Trophoblast cell (in vitro differentiated cells and primary cell): ENCODE measurements at regions not wholly inside any gene's neighbourhood (a gene's known extent, or its start where the extent isn't known, plus 50 kb on each side); places are given as distances from the start of the nearest gene placed in this dataset.

Experiments
- DNase-seq, 2 donors: peaks; one replicate each; pipeline ENCODE4 v3.0.0-alpha.2; 2016
- H2AFZ ChIP-seq: 2 replicates; pipeline ENCODE4 v1.6.1; 2013; ENCODE audit warnings: low read length, moderate library complexity, mild to moderate bottlenecking; ENCODE audit not compliant: insufficient read depth, poor library complexity
- H2AK5ac ChIP-seq: 2 replicates; pipeline ENCODE4 v1.6.1; 2013; ENCODE audit warnings: mild to moderate bottlenecking, low read length
- H2BK120ac ChIP-seq: 2 replicates; pipeline ENCODE4 v1.6.1; 2013; ENCODE audit warnings: low read length, mild to moderate bottlenecking, moderate library complexity; ENCODE audit not compliant: insufficient read depth, poor library complexity
- H2BK12ac ChIP-seq: 2 replicates; pipeline ENCODE4 v1.6.1; 2013; ENCODE audit warnings: mild to moderate bottlenecking, low read length, moderate library complexity
- H2BK5ac ChIP-seq: 2 replicates; pipeline ENCODE4 v1.6.1; 2013; ENCODE audit warnings: low read length, low read depth, moderate library complexity, mild to moderate bottlenecking; ENCODE audit not compliant: poor library complexity
- H3K14ac ChIP-seq: 2 replicates; pipeline ENCODE4 v1.6.1; 2013; ENCODE audit warnings: mild to moderate bottlenecking, low read length
- H3K18ac ChIP-seq: 2 replicates; pipeline ENCODE4 v1.6.1; 2013; ENCODE audit warnings: mild to moderate bottlenecking, low read length
- H3K23ac ChIP-seq: 2 replicates; pipeline ENCODE4 v1.6.1; 2013; ENCODE audit warnings: low read length
- H3K27ac ChIP-seq: 2 replicates; pipeline ENCODE4 v1.5.1; 2013; ENCODE audit warnings: low read depth, mild to moderate bottlenecking, inconsistent platforms, low read length, moderate library complexity
- H3K27me3 ChIP-seq: 2 replicates; pipeline ENCODE4 v1.6.1; 2013; ENCODE audit warnings: inconsistent platforms, mild to moderate bottlenecking, low read length, moderate library complexity; ENCODE audit not compliant: insufficient read depth
- H3K36me3 ChIP-seq, 2 experiments: 1 replicate in 1 of 2; 2 replicates in 1 of 2; pipeline ENCODE4 v1.6.1; 2013; ENCODE audit warnings: low read length in 2 of 2, mild to moderate bottlenecking in 2 of 2, moderate library complexity in 1 of 2; ENCODE audit not compliant: insufficient read depth in 2 of 2, control insufficient read depth in 1 of 2
- H3K4ac ChIP-seq: 2 replicates; pipeline ENCODE4 v1.6.1; 2013; ENCODE audit warnings: low read depth, mild to moderate bottlenecking, low read length, moderate library complexity
- H3K4me1 ChIP-seq, 2 experiments: 1 replicate in 1 of 2; 2 replicates in 1 of 2; pipeline ENCODE4 v1.6.1; 2013; ENCODE audit warnings: low read length in 2 of 2, mild to moderate bottlenecking in 2 of 2, moderate library complexity in 1 of 2; ENCODE audit not compliant: insufficient read depth in 2 of 2, control insufficient read depth in 1 of 2
- H3K4me2 ChIP-seq: 2 replicates; pipeline ENCODE4 v1.6.1; 2013; ENCODE audit warnings: inconsistent platforms, mild to moderate bottlenecking, low read length, moderate library complexity
- H3K4me3 ChIP-seq: 2 replicates; pipeline ENCODE4 v1.5.1; 2013; ENCODE audit warnings: mild to moderate bottlenecking, low read depth, low read length, inconsistent platforms
- H3K79me1 ChIP-seq: one replicate; pipeline ENCODE4 v1.6.1; 2013; ENCODE audit warnings: low read length
- H3K79me2 ChIP-seq: 2 replicates; pipeline ENCODE4 v1.6.1; 2013; ENCODE audit warnings: low read length, mild to moderate bottlenecking; ENCODE audit not compliant: control insufficient read depth, insufficient read depth, poor library complexity
- H3K9ac ChIP-seq: 2 replicates; pipeline ENCODE4 v1.6.1; 2013; ENCODE audit warnings: mild to moderate bottlenecking, low read length
- H3K9me3 ChIP-seq: 2 replicates; pipeline ENCODE4 v1.6.1; 2013; ENCODE audit warnings: low read depth, mild to moderate bottlenecking, control low read depth, inconsistent platforms, low read length; ENCODE audit not compliant: insufficient read depth
- H4K12ac ChIP-seq: 2 replicates; pipeline ENCODE4 v1.6.1; 2013; ENCODE audit warnings: low read depth, mild to moderate bottlenecking, low read length, moderate library complexity
- H4K8ac ChIP-seq: 2 replicates; pipeline ENCODE4 v1.6.1; 2013; ENCODE audit warnings: low read depth, mild to moderate bottlenecking, low read length, moderate library complexity
- H4K91ac ChIP-seq: one replicate; pipeline ENCODE4 v1.6.1; 2013; ENCODE audit warnings: low read depth, mild to moderate bottlenecking, low read length, moderate library complexity
- WGBS: extraction: QIAGEN DNeasy Blood & Tissue Kit; methylation state at CpG from one replicate; pipeline ENCODE4 v1.1.7; 2013; ENCODE audit warnings: missing lambda C conversion rate; ENCODE audit not compliant: insufficient read length, insufficient coverage; ENCODE audit errors: extremely low coverage; 5-methylcytosine and 5-hydroxymethylcytosine counted together

- H2BK5ac ChIP-seq, result no peak overlapping the region
- H3K4me1 ChIP-seq, result peaks cover 0 to 2% of the 10 kb centered on the region in 2 experiments
- no peak overlapping the region for H4K8ac ChIP-seq
- no peak overlapping the region for H3K18ac ChIP-seq
- no peak overlapping the region for H3K23ac ChIP-seq
- no peak overlapping the region for H2AK5ac ChIP-seq
- no peak overlapping the region for H3K4ac ChIP-seq
- H3K79me1 ChIP-seq, result no peaks in the 10 kb centered on the region
- no peaks in the 10 kb centered on the region for H3K27me3 ChIP-seq
- H2BK12ac ChIP-seq, result no peak overlapping the region
- H3K14ac ChIP-seq, result no peak overlapping the region
- peaks cover 1% of the 10 kb centered on the region for H3K9me3 ChIP-seq
- no peak overlapping the region for H2BK120ac ChIP-seq
- no peaks in the 10 kb centered on the region for H3K79me2 ChIP-seq
- no peak for DNase-seq
- no peak overlapping the region for H4K91ac ChIP-seq
- no peak overlapping the region for H4K12ac ChIP-seq
- no peak overlapping the region for H3K4me2 ChIP-seq
- no peaks in the 10 kb centered on the region for H3K36me3 ChIP-seq
- no peak overlapping the region for H3K4me3 ChIP-seq
- no peak overlapping the region for H2AFZ ChIP-seq
- no peak overlapping the region for H3K9ac ChIP-seq
- H3K27ac ChIP-seq, result no peak overlapping the region
- WGBS, result no CpG with 5 or more reads among the region's 3 CpGs
These were observed 397.7 kb upstream of the SMARCA2 start for GRCh38 chr9:1617419-1617818.

GRCh38 chr9:1619915-1620710 lies 395.0 kb upstream of the SMARCA2 start:
- H3K9ac ChIP-seq, result no peak overlapping the region
- H3K4ac ChIP-seq, result no peak overlapping the region
- H4K8ac ChIP-seq, result no peak overlapping the region
- no peaks in the 10 kb centered on the region for H3K4me1 ChIP-seq
- peak; percentile 50 to 90 for DNase-seq
- no peak overlapping the region for H3K4me3 ChIP-seq
- H4K12ac ChIP-seq, result no peak overlapping the region
- no CpG with 5 or more reads among the region's 8 CpGs for WGBS
- no peaks in the 10 kb centered on the region for H3K36me3 ChIP-seq
- no peak overlapping the region for H2BK12ac ChIP-seq
- no peak overlapping the region for H3K23ac ChIP-seq
- no peak overlapping the region for H3K4me2 ChIP-seq
- no peak overlapping the region for H2AFZ ChIP-seq
- H3K27ac ChIP-seq, result no peak overlapping the region
- no peaks in the 10 kb centered on the region for H3K79me1 ChIP-seq
- peaks cover 1% of the 10 kb centered on the region for H3K9me3 ChIP-seq
- H3K18ac ChIP-seq, result no peak overlapping the region
- H3K14ac ChIP-seq, result no peak overlapping the region
- H3K27me3 ChIP-seq, result no peaks in the 10 kb centered on the region
- no peak overlapping the region for H2AK5ac ChIP-seq
- no peak overlapping the region for H4K91ac ChIP-seq
- no peak overlapping the region for H2BK5ac ChIP-seq
- H2BK120ac ChIP-seq, result no peak overlapping the region
- no peaks in the 10 kb centered on the region for H3K79me2 ChIP-seq

- no peak overlapping the region for H2BK12ac ChIP-seq
- no peaks in the 10 kb centered on the region for H3K79me2 ChIP-seq
- no peak overlapping the region for H4K91ac ChIP-seq
- no peak for DNase-seq
- no CpG with 5 or more reads among the region's 2 CpGs for WGBS
- H3K9ac ChIP-seq, result no peak overlapping the region
- no peak overlapping the region for H3K18ac ChIP-seq
- no peaks in the 10 kb centered on the region for H3K4me1 ChIP-seq
- no peak overlapping the region for H4K8ac ChIP-seq
- H2AK5ac ChIP-seq, result no peak overlapping the region
- H3K14ac ChIP-seq, result no peak overlapping the region
- no peaks in the 10 kb centered on the region for H3K36me3 ChIP-seq
- no peak overlapping the region for H2BK5ac ChIP-seq
- no peak overlapping the region for H3K4ac ChIP-seq
- H4K12ac ChIP-seq, result no peak overlapping the region
- H2AFZ ChIP-seq, result no peak overlapping the region
- no peaks in the 10 kb centered on the region for H3K9me3 ChIP-seq
- no peak overlapping the region for H3K4me2 ChIP-seq
- no peak overlapping the region for H3K23ac ChIP-seq
- no peak overlapping the region for H3K4me3 ChIP-seq
- no peaks in the 10 kb centered on the region for H3K27me3 ChIP-seq
- no peaks in the 10 kb centered on the region for H3K79me1 ChIP-seq
- no peak overlapping the region for H3K27ac ChIP-seq
- H2BK120ac ChIP-seq, result no peak overlapping the region
These were observed 377.7 kb upstream of the SMARCA2 start for GRCh38 chr9:1637401-1637800.

GRCh38 chr9:1639166-1639565 lies 376.0 kb upstream of the SMARCA2 start:
- Histone ChIP-seq H2BK120ac (no peak overlapping the region), H2BK5ac (no peak overlapping the region), H3K9me3 (no peaks in the 10 kb centered on the region), H3K23ac (no peak overlapping the region), H4K8ac (no peak overlapping the region), H3K79me1 (no peaks in the 10 kb centered on the region), H3K4me2 (no peak overlapping the region), H3K36me3 (no peaks in the 10 kb centered on the region), H4K12ac (no peak overlapping the region), H3K14ac (no peak overlapping the region), H3K9ac (no peak overlapping the region), H3K79me2 (no peaks in the 10 kb centered on the region), H2BK12ac (no peak overlapping the region), H2AFZ (no peak overlapping the region), H3K27ac (no peak overlapping the region), H2AK5ac (no peak overlapping the region), H3K4ac (no peak overlapping the region), H3K27me3 (no peaks in the 10 kb centered on the region), H3K4me3 (no peak overlapping the region), H3K18ac (no peak overlapping the region), H4K91ac (no peak overlapping the region), H3K4me1 (no peaks in the 10 kb centered on the region)
- no peak for DNase-seq
- WGBS, result no CpG with 5 or more reads among the region's 5 CpGs
